Raji (cell line): ENCODE measurements at regions not wholly inside any gene's neighbourhood (a gene's known extent, or its start where the extent isn't known, plus 50 kb on each side); places are given as distances from the start of the nearest gene placed in this dataset.

Experiments
- POLR2A ChIP-seq: IDR thresholded peaks from 2 replicates; pipeline ENCODE4 v1.6.1; 2011; ENCODE audit warnings: low read depth, low read length, control low read depth; ENCODE audit not compliant: insufficient read depth

GRCh38 chr3:187958432-187959003, 195.4 kb upstream of the LPP start:
- TF ChIP-seq POLR2A = peak; percentile 66

- TF ChIP-seq POLR2A = no peak
Measured at GRCh38 chr3:187960820-187961219, 193.1 kb upstream of the LPP start.

- TF ChIP-seq POLR2A = no peak
Measured at GRCh38 chr3:187961366-187961765, 192.6 kb upstream of the LPP start.

GRCh38 chr3:187963003-187963676, 190.8 kb upstream of the LPP start:
- peak; percentile 40; the same call in 1 of the 2 replicates for TF ChIP-seq POLR2A

GRCh38 chr3:187963677-187964385, 190.1 kb upstream of the LPP start:
- peak; percentile 30; the same call in 1 of the 2 replicates for TF ChIP-seq POLR2A

- no peak for TF ChIP-seq POLR2A
Measured at GRCh38 chr3:187964760-187965159, 189.2 kb upstream of the LPP start.

GRCh38 chr3:187966096-187966495, 187.9 kb upstream of the LPP start:
- TF ChIP-seq POLR2A = peak; percentile 37; the same call in 1 of the 2 replicates

GRCh38 chr3:187966636-187967406, 187.1 kb upstream of the LPP start:
- peak; percentile 6 for TF ChIP-seq POLR2A

GRCh38 chr3:187967993-187968392, 186.0 kb upstream of the LPP start:
- TF ChIP-seq POLR2A = no peak

GRCh38 chr3:187968883-187969580, 184.9 kb upstream of the LPP start:
- TF ChIP-seq POLR2A = peak; percentile 40; the same call in 1 of the 2 replicates

- peak; percentile 36 for TF ChIP-seq POLR2A
Measured at GRCh38 chr3:187969581-187969950, 184.4 kb upstream of the LPP start.

- peak; percentile 44; the same call in 1 of the 2 replicates for TF ChIP-seq POLR2A
Measured at GRCh38 chr3:187970106-187970505, 183.9 kb upstream of the LPP start.

- no peak for TF ChIP-seq POLR2A
Measured at GRCh38 chr3:187971629-187972028, 182.3 kb upstream of the LPP start.

GRCh38 chr3:187972454-187972853, 181.5 kb upstream of the LPP start:
- TF ChIP-seq POLR2A = no peak
